ENCODE measurements at regions not wholly inside any gene's neighbourhood (a gene's known extent, or its start where the extent isn't known, plus 50 kb on each side); places are given as distances from the start of the nearest gene placed in this dataset.

GRCh38 chr4:176981074-176981473 is 188.4 kb upstream of the VEGFC start:
- no peak for DNase-seq

GRCh38 chr4:176981551-176981950 is 188.8 kb upstream of the VEGFC start:
- DNase-seq: no peak

- no peak for DNase-seq
Observed at GRCh38 chr4:176988226-176988625, 195.5 kb upstream of the VEGFC start.

- DNase-seq: no peak
Observed at GRCh38 chr4:176989186-176989585, 196.5 kb upstream of the VEGFC start.

GRCh38 chr4:176999935-177000543 is 207.3 kb upstream of the VEGFC start:
- DNase-seq: no peak

GRCh38 chr4:177001271-177002175 is 208.8 kb upstream of the VEGFC start:
- no peak for DNase-seq

- no peak for DNase-seq
Observed at GRCh38 chr4:177005674-177006230, 213.0 kb upstream of the VEGFC start.

- no peak for DNase-seq
Observed at GRCh38 chr4:177006331-177006730, 213.6 kb upstream of the VEGFC start.

GRCh38 chr4:177008071-177008835 is 215.5 kb upstream of the VEGFC start:
- no peak for DNase-seq

GRCh38 chr4:177008836-177009501 is 216.2 kb upstream of the VEGFC start:
- DNase-seq: no peak

GRCh38 chr4:177010418-177010817 is 217.7 kb upstream of the VEGFC start:
- no peak for DNase-seq

GRCh38 chr4:177012918-177013545 is 220.3 kb upstream of the VEGFC start:
- no peak for DNase-seq

GRCh38 chr4:177016541-177017141 is 223.9 kb upstream of the VEGFC start:
- DNase-seq: no peak

GRCh38 chr4:177023951-177024350 is 231.2 kb upstream of the VEGFC start:
- no peak for DNase-seq

GRCh38 chr4:177032341-177032740 is 239.6 kb upstream of the VEGFC start:
- no peak for DNase-seq

- no peak for DNase-seq
Observed at GRCh38 chr4:177033135-177033534, 240.4 kb upstream of the VEGFC start.

GRCh38 chr4:177033632-177034031 is 240.9 kb upstream of the VEGFC start:
- no peak for DNase-seq

GRCh38 chr4:177041356-177041755 is 248.6 kb upstream of the VEGFC start:
- DNase-seq: no peak

GRCh38 chr4:177047070-177047850 is 254.5 kb upstream of the VEGFC start:
- no peak for DNase-seq

GRCh38 chr4:177047851-177048174 is 255.1 kb upstream of the VEGFC start:
- DNase-seq: no peak

GRCh38 chr4:177051473-177052060 is 258.1 kb upstream of the NEIL3 start:
- DNase-seq: no peak

All from cerebellar nuclear complex (tissue), 1 donor.